GM23248 (cell line): ENCODE measurements at regions not wholly inside any gene's neighbourhood (a gene's known extent, or its start where the extent isn't known, plus 50 kb on each side); places are given as distances from the start of the nearest gene placed in this dataset.

Source experiments
- DNase-seq: peaks from one replicate; pipeline ENCODE4 v3.0.0-alpha.2; 2015
- H2AFZ ChIP-seq: fragments of 200-600 bp; sonication (generic); 2 replicates; pipeline ENCODE4 v1.6.1; 2016; ENCODE audit warnings: antibody characterized with exemption
- H3F3A ChIP-seq: fragments of 200-600 bp; sonication (generic); 2 replicates; pipeline ENCODE4 v1.6.1; 2016; ENCODE audit warnings: mild to moderate bottlenecking, antibody characterized with exemption, mixed run types; ENCODE audit not compliant: insufficient read depth
- H3K27ac ChIP-seq: fragments of 200-600 bp; sonication (generic); 2 replicates; pipeline ENCODE4 v1.5.1; 2016; ENCODE audit warnings: mild to moderate bottlenecking
- H3K27me3 ChIP-seq: fragments of 200-600 bp; sonication (generic); replicated peaks from 2 replicates; pipeline ENCODE4 v1.6.1; 2016; ENCODE audit warnings: mild to moderate bottlenecking; ENCODE audit not compliant: insufficient read depth
- H3K36me3 ChIP-seq: fragments of 200-600 bp; sonication (generic); 2 replicates; pipeline ENCODE4 v1.6.1; 2016; ENCODE audit warnings: low read depth, mild to moderate bottlenecking
- H3K4me1 ChIP-seq: fragments of 200-600 bp; sonication (generic); 2 replicates; pipeline ENCODE4 v1.6.1; 2016; ENCODE audit warnings: mild to moderate bottlenecking; ENCODE audit not compliant: insufficient read depth
- H3K4me2 ChIP-seq: fragments of 200-600 bp; sonication (generic); one replicate; pipeline ENCODE4 v1.6.1; 2016; ENCODE audit warnings: mild to moderate bottlenecking; ENCODE audit not compliant: unreplicated experiment
- H3K4me3 ChIP-seq: fragments of 200-600 bp; sonication (generic); 2 replicates; pipeline ENCODE4 v1.5.1; 2016; ENCODE audit warnings: mild to moderate bottlenecking
- H3K79me2 ChIP-seq: fragments of 200-600 bp; sonication (generic); 2 replicates; pipeline ENCODE4 v1.6.1; 2016; ENCODE audit warnings: mild to moderate bottlenecking; ENCODE audit not compliant: insufficient read depth
- H3K9ac ChIP-seq: fragments of 200-600 bp; sonication (generic); 2 replicates; pipeline ENCODE4 v1.6.1; 2016; ENCODE audit warnings: mild to moderate bottlenecking
- H3K9me2 ChIP-seq: fragments of 200-600 bp; sonication (generic); 2 replicates; pipeline ENCODE4 v1.6.1; 2016; ENCODE audit warnings: mixed run types, mild to moderate bottlenecking, moderate library complexity; ENCODE audit not compliant: insufficient read depth
- H3K9me3 ChIP-seq: fragments of 200-600 bp; sonication (generic); one replicate; pipeline ENCODE4 v1.6.1; 2017; ENCODE audit warnings: low read depth
- H4K20me1 ChIP-seq: fragments of 200-600 bp; sonication (generic); 2 replicates; pipeline ENCODE4 v1.6.0; 2016; ENCODE audit not compliant: insufficient read depth
- EZH2 ChIP-seq: fragments of 200-600 bp; sonication (generic); IDR thresholded peaks from 2 replicates; pipeline ENCODE4 v1.6.1; 2018; ENCODE audit warnings: antibody characterized with exemption, mild to moderate bottlenecking; ENCODE audit not compliant: insufficient read depth, poor library complexity, severe bottlenecking
- EZH2phosphoT487 ChIP-seq: fragments of 200-600 bp; sonication (generic); IDR thresholded peaks from 2 replicates; pipeline ENCODE4 v1.6.1; 2018; ENCODE audit warnings: antibody characterized with exemption, moderate library complexity, mild to moderate bottlenecking, low read depth; ENCODE audit not compliant: insufficient read depth
- WGBS, 2 experiments: methylation state at CpG; one replicate each; pipeline ENCODE4 v1.1.6; 2015 to 2017; ENCODE audit warnings: low lambda C conversion rate in 2 of 2, low coverage in 1 of 2; ENCODE audit errors: missing lambda C conversion rate in 2 of 2; 5-methylcytosine and 5-hydroxymethylcytosine counted together
- in situ Hi-C: fragments of 300-500 bp; cut with MboI; formaldehyde crosslinking; loops from 2 replicates; pipeline ENCODE4 v1.15.0; 2020

- Histone ChIP-seq H3K36me3 (no peaks in the 10 kb centered on the region), H2AFZ (no peak overlapping the region), H3K79me2 (no peaks in the 10 kb centered on the region), H3F3A (no peaks in the 10 kb centered on the region), H4K20me1 (no peaks in the 10 kb centered on the region; the same call in 1 of the 2 replicates), H3K9ac (no peak overlapping the region), H3K27ac (no peak overlapping the region), H3K27me3 (peaks cover 10% of the 10 kb centered on the region; the same call in 1 of the 2 replicates), H3K9me3 (no peaks in the 10 kb centered on the region), H3K9me2 (no peaks in the 10 kb centered on the region), H3K4me1 (no peaks in the 10 kb centered on the region), H3K4me2 (no peak overlapping the region), H3K4me3 (no peak overlapping the region)
- DNase-seq, result no peak
- in situ Hi-C loops, result no loop called here
- 68 to 85% methylated on average over 1 of the region's 1 CpG for WGBS, 2 experiments
- TF ChIP-seq EZH2phosphoT487, result no peak
- TF ChIP-seq EZH2, result no peak
Observed at GRCh38 chr4:153074486-153074885, 129.8 kb upstream of the TRIM2 start.

- Histone ChIP-seq H3K79me2 (no peaks in the 10 kb centered on the region), H3K9me3 (no peaks in the 10 kb centered on the region), H3K27ac (no peak overlapping the region), H3K9ac (no peak overlapping the region), H3K36me3 (no peaks in the 10 kb centered on the region), H2AFZ (no peak overlapping the region), H3K4me1 (no peaks in the 10 kb centered on the region), H4K20me1 (no peaks in the 10 kb centered on the region; the same call in 1 of the 2 replicates), H3K27me3 (peaks cover 10% of the 10 kb centered on the region; the same call in 1 of the 2 replicates), H3F3A (no peaks in the 10 kb centered on the region), H3K9me2 (no peaks in the 10 kb centered on the region), H3K4me3 (no peak overlapping the region), H3K4me2 (no peak overlapping the region)
- in situ Hi-C loops, result no loop called here
- 44 to 60% methylated on average over 2 of the region's 2 CpGs for WGBS, 2 experiments
- no peak for TF ChIP-seq EZH2phosphoT487
- no peak for DNase-seq
Observed at GRCh38 chr4:153074936-153075630, 129.2 kb upstream of the TRIM2 start.

GRCh38 chr4:153075836-153076518, 128.3 kb upstream of the TRIM2 start:
- H3K9me3 ChIP-seq, result no peaks in the 10 kb centered on the region
- TF ChIP-seq EZH2phosphoT487, result no peak
- H3K4me1 ChIP-seq, result no peaks in the 10 kb centered on the region
- no peak overlapping the region for H2AFZ ChIP-seq
- no peaks in the 10 kb centered on the region for H3F3A ChIP-seq
- no peaks in the 10 kb centered on the region for H3K36me3 ChIP-seq
- H3K27ac ChIP-seq, result no peak overlapping the region
- H3K9ac ChIP-seq, result no peak overlapping the region
- WGBS, 2 experiments, result 46 to 54% methylated on average over 4 of the region's 4 CpGs
- peaks cover 10% of the 10 kb centered on the region; the same call in 1 of the 2 replicates for H3K27me3 ChIP-seq
- no peaks in the 10 kb centered on the region for H3K79me2 ChIP-seq
- H3K9me2 ChIP-seq, result no peaks in the 10 kb centered on the region
- no peak for DNase-seq
- H3K4me2 ChIP-seq, result no peak overlapping the region
- no peak overlapping the region for H3K4me3 ChIP-seq
- in situ Hi-C loops, result no loop called here
- no peaks in the 10 kb centered on the region; the same call in 1 of the 2 replicates for H4K20me1 ChIP-seq

GRCh38 chr4:153076861-153077260, 127.4 kb upstream of the TRIM2 start:
- TF ChIP-seq EZH2 (no peak), EZH2phosphoT487 (no peak)
- H3K36me3 ChIP-seq, result no peaks in the 10 kb centered on the region
- 55 to 60% methylated on average over 3 of the region's 3 CpGs for WGBS, 2 experiments

More at GRCh38 chr4:153076861-153077260, 127.4 kb upstream of the TRIM2 start:
- in situ Hi-C loops, result no loop called here
- no peaks in the 10 kb centered on the region for H3F3A ChIP-seq
- H3K9me2 ChIP-seq, result no peaks in the 10 kb centered on the region
- no peaks in the 10 kb centered on the region for H3K79me2 ChIP-seq
- no peak overlapping the region for H3K4me3 ChIP-seq
- peaks cover 10% of the 10 kb centered on the region; the same call in 1 of the 2 replicates for H3K27me3 ChIP-seq
- no peak overlapping the region for H3K9ac ChIP-seq
- H3K4me2 ChIP-seq, result no peak overlapping the region
- no peak overlapping the region for H3K27ac ChIP-seq
- H4K20me1 ChIP-seq, result no peaks in the 10 kb centered on the region; the same call in 1 of the 2 replicates
- no peak for DNase-seq
- H2AFZ ChIP-seq, result no peak overlapping the region
- no peaks in the 10 kb centered on the region for H3K4me1 ChIP-seq
- H3K9me3 ChIP-seq, result no peaks in the 10 kb centered on the region
